Spleen (tissue), 7 donors: ENCODE measurements at regions not wholly inside any gene's neighbourhood (a gene's known extent, or its start where the extent isn't known, plus 50 kb on each side); places are given as distances from the start of the nearest gene placed in this dataset.

Experiments
- POLR2A ChIP-seq, 3 donors: fragments of 450-650 bp; IDR thresholded peaks; one replicate each; pipeline ENCODE4 v1.5.1; 2017; ENCODE audit warnings: antibody characterized with exemption in 3 of 3, mild to moderate bottlenecking in 1 of 3
- POLR2AphosphoS5 ChIP-seq, 3 donors: sonication (generic); formaldehyde crosslinking; IDR thresholded peaks; one replicate each; pipeline ENCODE4 v1.5.1; 2017; ENCODE audit warnings: antibody characterized with exemption in 3 of 3
- TF ChIP-seq, protein P1 (sequence below), 11 experiments: fragments of 200-600 bp in 7 of 11; fragments of 450-650 bp in 4 of 11; sonication (generic) in 4 of 11; IDR thresholded peaks in 8 of 11; conservative IDR thresholded peaks in 3 of 11; 1 replicate in 7 of 11; 2 replicates in 4 of 11; pipeline versions ENCODE4 v1.4.0 to v1.8.0; 2016 to 2021; ENCODE audit warnings: antibody characterized with exemption in 11 of 11, inconsistent platforms in 4 of 11, mild to moderate bottlenecking in 1 of 11
- donor health status: DM: no; HTN: no; CAD: no; lungs with moderate emphysema.
- donor health status: DM: no; HTN: no; CAD: no.
- donor health status: DM: no; HTN: no; CAD: no.

DNA sequence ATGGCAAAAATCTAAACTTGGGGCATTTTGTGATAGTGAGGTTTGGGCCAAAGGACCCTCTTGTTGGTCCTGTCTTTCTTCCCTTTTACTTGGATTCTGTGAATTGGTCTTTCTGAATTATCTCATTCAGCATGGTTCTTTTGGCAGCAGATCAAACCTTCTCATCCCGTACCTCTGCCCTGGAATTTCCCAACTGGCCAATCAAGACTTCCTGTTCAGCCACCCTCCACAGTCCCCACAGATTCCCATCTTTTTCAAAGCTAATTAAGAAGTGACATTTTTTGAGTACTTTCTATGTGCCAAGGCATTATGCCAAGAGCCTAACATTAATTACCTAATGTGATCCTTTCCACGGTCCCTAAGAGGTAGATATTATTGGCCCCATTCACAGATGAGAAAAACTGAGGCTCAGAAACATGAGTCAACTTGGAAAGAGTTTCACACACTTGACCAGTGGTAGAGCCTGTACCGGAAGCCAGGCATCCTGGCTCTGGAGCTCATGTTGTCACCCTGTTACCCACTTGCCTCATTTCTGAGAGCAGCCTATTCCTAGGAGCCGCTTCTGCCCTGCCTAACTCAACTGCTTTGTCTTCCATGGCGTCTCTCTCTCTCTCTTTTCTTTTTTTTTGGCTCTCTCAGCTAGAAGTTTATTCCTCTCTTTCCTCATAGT is 135.9 kb downstream of the C12orf75 start:
- TF ChIP-seq, protein P1, sequence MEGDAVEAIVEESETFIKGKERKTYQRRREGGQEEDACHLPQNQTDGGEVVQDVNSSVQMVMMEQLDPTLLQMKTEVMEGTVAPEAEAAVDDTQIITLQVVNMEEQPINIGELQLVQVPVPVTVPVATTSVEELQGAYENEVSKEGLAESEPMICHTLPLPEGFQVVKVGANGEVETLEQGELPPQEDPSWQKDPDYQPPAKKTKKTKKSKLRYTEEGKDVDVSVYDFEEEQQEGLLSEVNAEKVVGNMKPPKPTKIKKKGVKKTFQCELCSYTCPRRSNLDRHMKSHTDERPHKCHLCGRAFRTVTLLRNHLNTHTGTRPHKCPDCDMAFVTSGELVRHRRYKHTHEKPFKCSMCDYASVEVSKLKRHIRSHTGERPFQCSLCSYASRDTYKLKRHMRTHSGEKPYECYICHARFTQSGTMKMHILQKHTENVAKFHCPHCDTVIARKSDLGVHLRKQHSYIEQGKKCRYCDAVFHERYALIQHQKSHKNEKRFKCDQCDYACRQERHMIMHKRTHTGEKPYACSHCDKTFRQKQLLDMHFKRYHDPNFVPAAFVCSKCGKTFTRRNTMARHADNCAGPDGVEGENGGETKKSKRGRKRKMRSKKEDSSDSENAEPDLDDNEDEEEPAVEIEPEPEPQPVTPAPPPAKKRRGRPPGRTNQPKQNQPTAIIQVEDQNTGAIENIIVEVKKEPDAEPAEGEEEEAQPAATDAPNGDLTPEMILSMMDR (IDR thresholded peaks at IDR 0.05 in 8 of 11, conservative IDR thresholded peaks at IDR 0.05 in 3 of 11) = no peak
- TF ChIP-seq POLR2A (IDR thresholded peaks at IDR 0.05) (no peak), POLR2AphosphoS5 (IDR thresholded peaks at IDR 0.05) (no peak)
